Caco-2 (cell line): ENCODE measurements at regions not wholly inside any gene's neighbourhood (a gene's known extent, or its start where the extent isn't known, plus 50 kb on each side); places are given as distances from the start of the nearest gene placed in this dataset.

Source experiments
- BruUV-seq: library from RNA; stranded (reverse); fragments of 400-500 nt; replicated peaks from 2 replicates; lab custom pipeline; 2021; lab: Mats Ljungman, UMichigan
- CTCF ChIA-PET: fragments of 300-600 bp; sonication (Branson Sonifier 250); formaldehyde crosslinking; loops from one replicate; lab custom pipeline; 2022; ENCODE audit warnings: antibody characterized with exemption; lab: Charles Lee
- POLR2A ChIA-PET: fragments of 300-600 bp; sonication (Branson Sonifier 250); formaldehyde crosslinking; loops from one replicate; lab custom pipeline; 2022; ENCODE audit warnings: antibody characterized with exemption; lab: Charles Lee
- DNase-seq, 2 experiments: peaks; one replicate each; pipeline versions ENCODE4 v3.0.0 to v3.0.0-alpha.2; 2020 to 2022
- H3K27me3 ChIP-seq: replicated peaks from 2 replicates; pipeline ENCODE4 v1.6.0; 2011; ENCODE audit warnings: low read length; ENCODE audit not compliant: control insufficient read depth, insufficient read depth
- H3K36me3 ChIP-seq: 2 replicates; pipeline ENCODE4 v1.5.1; 2011; ENCODE audit warnings: low read length; ENCODE audit not compliant: control insufficient read depth, insufficient read depth
- H3K4me1 ChIP-seq: fragments of 250-450 bp; sonication (Bioruptor Pico); 2 replicates; pipeline ENCODE4 v1.5.1; 2020; ENCODE audit warnings: mild to moderate bottlenecking
- H3K4me3 ChIP-seq: 2 replicates; pipeline ENCODE4 v1.5.1; 2011; ENCODE audit warnings: low read depth, mild to moderate bottlenecking, control low read depth, low read length
- H3K9me3 ChIP-seq: fragments of 250-450 bp; sonication (Bioruptor Pico); 2 replicates; pipeline ENCODE4 v1.5.1; 2020; ENCODE audit warnings: mild to moderate bottlenecking, moderate library complexity
- H3K27ac Mint-ChIP-seq: one replicate; pipeline ENCODE4 v1.8.0; 2022; ENCODE audit warnings: mixed read lengths; ENCODE audit not compliant: unreplicated experiment
- H3K27me3 Mint-ChIP-seq: one replicate; pipeline ENCODE4 v1.8.0; 2022; ENCODE audit warnings: mixed read lengths; ENCODE audit not compliant: insufficient read depth, unreplicated experiment
- H3K36me3 Mint-ChIP-seq: one replicate; pipeline ENCODE4 v1.8.0; 2022; ENCODE audit warnings: mild to moderate bottlenecking, mixed read lengths; ENCODE audit not compliant: insufficient read depth, unreplicated experiment
- H3K4me1 Mint-ChIP-seq: one replicate; pipeline ENCODE4 v1.8.0; 2022; ENCODE audit warnings: low read depth, mixed read lengths; ENCODE audit not compliant: unreplicated experiment
- H3K4me3 Mint-ChIP-seq: one replicate; pipeline ENCODE4 v1.8.0; 2022; ENCODE audit warnings: mild to moderate bottlenecking, moderate library complexity, mixed read lengths; ENCODE audit not compliant: unreplicated experiment
- H3K9me3 Mint-ChIP-seq: one replicate; pipeline ENCODE4 v1.8.0; 2022; ENCODE audit warnings: mixed read lengths; ENCODE audit not compliant: unreplicated experiment
- CTCF ChIP-seq, 2 experiments: fragments of 200-600 bp in 1 of 2; IDR thresholded peaks; 1 replicate in 1 of 2; 2 replicates in 1 of 2; pipeline versions ENCODE4 v1.5.1 to v1.8.0; 2011 to 2022; ENCODE audit warnings: antibody characterized with exemption in 1 of 2, control low read depth in 1 of 2, inconsistent platforms in 1 of 2, low read depth in 1 of 2, low read length in 1 of 2, mild to moderate bottlenecking in 1 of 2, moderate library complexity in 1 of 2; ENCODE audit not compliant: insufficient read depth in 1 of 2, severe bottlenecking in 1 of 2, unreplicated experiment in 1 of 2
- intact Hi-C: fragments of 100-400 bp; cut with micrococcal nuclease; formaldehyde crosslinking; loops from one replicate; pipeline ENCODE4 v1.10.0; 2022; ENCODE audit not compliant: unreplicated experiment

GRCh38 chr7:12741951-12742575, 54.6 kb downstream of the ARL4A start:
- no TSS peak for BruUV-seq
- no peak for DNase-seq
- Mint-ChIP-seq H3K27ac (no peak overlapping the region), H3K36me3 (no peaks in the 10 kb centered on the region), H3K9me3 (no peaks in the 10 kb centered on the region), H3K27me3 (no peaks in the 10 kb centered on the region), H3K4me1 (no peaks in the 10 kb centered on the region), H3K4me3 (no peak overlapping the region)
- no peak for TF ChIP-seq CTCF (IDR thresholded peaks at IDR 0.05; ENCODE audit: insufficient read depth in 1 of 2, low read depth in 1 of 2, low read length in 1 of 2, severe bottlenecking in 1 of 2, unreplicated experiment in 1 of 2)
- Histone ChIP-seq H3K4me3 (no peak overlapping the region), H3K9me3 (no peaks in the 10 kb centered on the region), H3K27me3 (no peaks in the 10 kb centered on the region), H3K4me1 (peaks cover 6% of the 10 kb centered on the region; the same call in 1 of the 2 replicates), H3K36me3 (no peaks in the 10 kb centered on the region)
- ChIA-PET POLR2A (no interaction called here), CTCF (no interaction called here)
- intact Hi-C loops, result no loop called here

- Mint-ChIP-seq H3K9me3 (no peaks in the 10 kb centered on the region), H3K36me3 (no peaks in the 10 kb centered on the region), H3K4me3 (no peak overlapping the region), H3K4me1 (no peaks in the 10 kb centered on the region), H3K27me3 (no peaks in the 10 kb centered on the region), H3K27ac (no peak overlapping the region)
- Histone ChIP-seq H3K9me3 (no peaks in the 10 kb centered on the region), H3K36me3 (no peaks in the 10 kb centered on the region), H3K4me3 (no peak overlapping the region), H3K4me1 (no peaks in the 10 kb centered on the region), H3K27me3 (no peaks in the 10 kb centered on the region)
- no peak for TF ChIP-seq CTCF (IDR thresholded peaks at IDR 0.05; ENCODE audit: insufficient read depth in 1 of 2, low read depth in 1 of 2, low read length in 1 of 2, severe bottlenecking in 1 of 2, unreplicated experiment in 1 of 2)
- ChIA-PET POLR2A (no interaction called here), CTCF (no interaction called here)
- no peak for DNase-seq
- BruUV-seq, result no TSS peak
- intact Hi-C loops, result no loop called here
Measured at GRCh38 chr7:12746211-12746610, 58.8 kb downstream of the ARL4A start.

GRCh38 chr7:12747687-12748306, 60.4 kb downstream of the ARL4A start:
- H3K4me1 ChIP-seq, result no peaks in the 10 kb centered on the region
- Mint-ChIP-seq H3K27ac (no peak overlapping the region), H3K9me3 (no peaks in the 10 kb centered on the region), H3K4me1 (no peaks in the 10 kb centered on the region), H3K4me3 (no peak overlapping the region), H3K36me3 (no peaks in the 10 kb centered on the region), H3K27me3 (no peaks in the 10 kb centered on the region)
- no TSS peak for BruUV-seq
- no peak for TF ChIP-seq CTCF (IDR thresholded peaks at IDR 0.05; ENCODE audit: insufficient read depth in 1 of 2, low read depth in 1 of 2, low read length in 1 of 2, severe bottlenecking in 1 of 2, unreplicated experiment in 1 of 2)
- DNase-seq, result no peak
- H3K4me3 ChIP-seq, result no peak overlapping the region
- H3K36me3 ChIP-seq, result no peaks in the 10 kb centered on the region
- H3K27me3 ChIP-seq, result no peaks in the 10 kb centered on the region
- intact Hi-C loops, result no loop called here
- ChIA-PET POLR2A (no interaction called here), CTCF (no interaction called here)
- H3K9me3 ChIP-seq, result no peaks in the 10 kb centered on the region
